Stimulated activated CD4-positive, alpha-beta T cell treated with anti-CD3 and anti-CD28 coated beads, TNF-alpha, amount 100 ng/mL, for 1 hour (primary cell): ENCODE measurements at regions not wholly inside any gene's neighbourhood (a gene's known extent, or its start where the extent isn't known, plus 50 kb on each side); places are given as distances from the start of the nearest gene placed in this dataset.
"Not testable (repeated sequence)": the region's sequence is repeated elsewhere in the genome, so short reads cannot be mapped to it uniquely, and the experiment has no call there.

Experiments
- DNase-seq, 3 donors: peaks; one replicate each; pipeline ENCODE4 v3.0.0-alpha.2; 2020; ENCODE audit warnings: low read depth in 3 of 3, low spot score in 1 of 3

GRCh38 chr16:29355339-29356059 lies 51.0 kb downstream of the NPIPB11 start:
- DNase-seq: not testable (repeated sequence)

GRCh38 chr16:29354449-29354848 lies 52.1 kb downstream of the NPIPB11 start:
- DNase-seq: not testable (repeated sequence)

GRCh38 chr16:29352617-29352999 lies 53.9 kb downstream of the NPIPB11 start:
- not testable (repeated sequence) for DNase-seq

GRCh38 chr16:29351970-29352616 lies 54.4 kb downstream of the NPIPB11 start:
- not testable (repeated sequence) for DNase-seq

GRCh38 chr16:29351271-29351969 lies 55.1 kb downstream of the NPIPB11 start:
- not testable (repeated sequence) for DNase-seq

- not testable (repeated sequence) for DNase-seq
These were observed 56.5 kb downstream of the NPIPB11 start for GRCh38 chr16:29349966-29350365.

GRCh38 chr16:29348748-29349147 lies 57.8 kb downstream of the NPIPB11 start:
- not testable (repeated sequence) for DNase-seq

- DNase-seq: not testable (repeated sequence)
These were observed 58.3 kb downstream of the NPIPB11 start for GRCh38 chr16:29348123-29348690.

- not testable (repeated sequence) for DNase-seq
These were observed 59.5 kb downstream of the NPIPB11 start for GRCh38 chr16:29346796-29347580.

- DNase-seq: not testable (repeated sequence)
These were observed 60.3 kb downstream of the NPIPB11 start for GRCh38 chr16:29346203-29346602.

- not testable (repeated sequence) for DNase-seq
These were observed 63.6 kb downstream of the NPIPB11 start for GRCh38 chr16:29342937-29343336.

- DNase-seq: not testable (repeated sequence)
These were observed 65.6 kb downstream of the NPIPB11 start for GRCh38 chr16:29340779-29341438.

GRCh38 chr16:29340235-29340634 lies 66.3 kb downstream of the NPIPB11 start:
- not testable (repeated sequence) for DNase-seq

GRCh38 chr16:29338821-29339700 lies 67.5 kb downstream of the NPIPB11 start:
- not testable (repeated sequence) for DNase-seq

- DNase-seq: not testable (repeated sequence)
These were observed 69.1 kb downstream of the NPIPB11 start for GRCh38 chr16:29337385-29337901.

- not testable (repeated sequence) for DNase-seq
These were observed 71.0 kb downstream of the NPIPB11 start for GRCh38 chr16:29335549-29335846.

- DNase-seq: not testable (repeated sequence)
These were observed 71.5 kb downstream of the NPIPB11 start for GRCh38 chr16:29334776-29335548.

GRCh38 chr16:29333492-29334097 lies 72.9 kb downstream of the NPIPB11 start:
- not testable (repeated sequence) for DNase-seq
